ENCODE measurements at regions not wholly inside any gene's neighbourhood (a gene's known extent, or its start where the extent isn't known, plus 50 kb on each side); places are given as distances from the start of the nearest gene placed in this dataset.

DNA sequence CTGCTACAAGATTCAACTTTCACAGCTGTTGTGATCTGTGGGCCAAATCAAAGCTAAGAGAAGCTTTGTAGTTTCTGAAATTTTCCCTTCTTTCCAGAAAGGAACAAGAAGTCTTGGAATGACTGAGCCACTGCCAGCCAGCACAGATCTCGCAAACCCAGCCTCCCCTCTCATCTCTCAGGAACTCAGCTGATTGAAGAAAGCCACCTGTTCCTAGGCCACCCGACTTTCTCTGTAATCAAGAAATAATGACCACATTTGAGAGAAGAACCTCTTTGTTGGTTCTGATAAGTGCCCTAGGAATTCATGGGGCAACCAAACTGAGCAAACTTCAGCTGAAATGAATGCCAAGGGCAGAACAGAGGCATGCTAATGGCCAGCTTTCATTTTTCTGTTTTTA lies 61.7 kb downstream of the HDGFL1 start:
- no peak overlapping the region for H3K27ac ChIP-seq
- H3K9me2 ChIP-seq (replicated peaks; ENCODE audit: insufficient read depth), result no peaks in the 10 kb centered on the region
- H3K27me3 ChIP-seq, result no peaks in the 10 kb centered on the region
- no peaks in the 10 kb centered on the region for H3K4me1 ChIP-seq (ENCODE audit: insufficient read depth)
- WGBS (ENCODE audit: low lambda C conversion rate, missing lambda C conversion rate), result 62% methylated on average over 2 of the region's 2 CpGs
- H3K4me2 ChIP-seq, result no peak overlapping the region
- TF ChIP-seq, protein P1, sequence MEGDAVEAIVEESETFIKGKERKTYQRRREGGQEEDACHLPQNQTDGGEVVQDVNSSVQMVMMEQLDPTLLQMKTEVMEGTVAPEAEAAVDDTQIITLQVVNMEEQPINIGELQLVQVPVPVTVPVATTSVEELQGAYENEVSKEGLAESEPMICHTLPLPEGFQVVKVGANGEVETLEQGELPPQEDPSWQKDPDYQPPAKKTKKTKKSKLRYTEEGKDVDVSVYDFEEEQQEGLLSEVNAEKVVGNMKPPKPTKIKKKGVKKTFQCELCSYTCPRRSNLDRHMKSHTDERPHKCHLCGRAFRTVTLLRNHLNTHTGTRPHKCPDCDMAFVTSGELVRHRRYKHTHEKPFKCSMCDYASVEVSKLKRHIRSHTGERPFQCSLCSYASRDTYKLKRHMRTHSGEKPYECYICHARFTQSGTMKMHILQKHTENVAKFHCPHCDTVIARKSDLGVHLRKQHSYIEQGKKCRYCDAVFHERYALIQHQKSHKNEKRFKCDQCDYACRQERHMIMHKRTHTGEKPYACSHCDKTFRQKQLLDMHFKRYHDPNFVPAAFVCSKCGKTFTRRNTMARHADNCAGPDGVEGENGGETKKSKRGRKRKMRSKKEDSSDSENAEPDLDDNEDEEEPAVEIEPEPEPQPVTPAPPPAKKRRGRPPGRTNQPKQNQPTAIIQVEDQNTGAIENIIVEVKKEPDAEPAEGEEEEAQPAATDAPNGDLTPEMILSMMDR (IDR thresholded peaks at IDR 0.05; ENCODE audit: poor library complexity), result no peak
- TF ChIP-seq EZH2 (IDR thresholded peaks at IDR 0.05; ENCODE audit: borderline replicate concordance), result no peak
- TF ChIP-seq EZH2phosphoT487 (IDR thresholded peaks at IDR 0.05; ENCODE audit: low read depth, severe bottlenecking, unreplicated experiment), result no peak
- H2AFZ ChIP-seq, result no peak overlapping the region
- no peak overlapping the region for H3K4me3 ChIP-seq
- H3K36me3 ChIP-seq (replicated peaks; ENCODE audit: insufficient read depth, low read depth), result no peaks in the 10 kb centered on the region
- no peaks in the 10 kb centered on the region for H3K79me2 ChIP-seq
- no peaks in the 10 kb centered on the region for H4K20me1 ChIP-seq (ENCODE audit: insufficient read depth, poor library complexity, severe bottlenecking)
- no peak for DNase-seq (ENCODE audit: low spot score)
- H3K9me3 ChIP-seq (ENCODE audit: low read depth), result no peaks in the 10 kb centered on the region

DNA sequence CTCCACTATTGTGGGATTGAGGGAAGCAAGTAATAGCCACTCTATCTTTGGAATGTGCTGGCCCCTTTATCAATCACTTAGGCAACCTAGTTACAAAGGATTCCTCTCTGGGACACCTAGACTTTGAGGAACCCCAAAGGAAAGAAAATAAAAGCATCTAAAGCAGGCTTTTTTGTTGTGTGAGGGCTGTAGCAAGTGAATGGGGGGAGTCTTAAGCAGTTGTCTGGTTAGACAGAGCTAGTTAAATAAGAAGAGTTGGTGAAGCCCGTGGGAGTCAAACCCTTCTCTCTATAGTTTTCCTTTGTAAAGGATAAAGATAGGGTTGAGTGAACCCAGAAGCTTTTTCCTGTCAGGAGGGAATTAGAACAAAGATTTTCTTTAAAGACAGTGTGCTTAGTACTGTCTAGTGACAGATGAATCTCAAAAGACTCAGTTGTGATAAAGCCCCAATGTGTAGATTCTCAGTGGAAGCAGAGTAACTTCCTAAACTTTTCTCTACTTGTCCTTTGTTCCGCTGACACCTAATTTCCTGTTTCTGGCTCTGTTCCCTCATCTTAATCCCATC lies 63.3 kb downstream of the HDGFL1 start:
- Histone ChIP-seq H3K9me2 (replicated peaks; ENCODE audit: insufficient read depth) (no peaks in the 10 kb centered on the region), H3K27ac (no peak overlapping the region), H3K4me2 (no peak overlapping the region), H2AFZ (no peak overlapping the region), H3K4me3 (no peak overlapping the region), H3K36me3 (replicated peaks; ENCODE audit: insufficient read depth, low read depth) (no peaks in the 10 kb centered on the region), H3K27me3 (no peaks in the 10 kb centered on the region), H3K4me1 (ENCODE audit: insufficient read depth) (no peaks in the 10 kb centered on the region), H3K9me3 (ENCODE audit: low read depth) (no peaks in the 10 kb centered on the region), H3K79me2 (no peaks in the 10 kb centered on the region), H4K20me1 (ENCODE audit: insufficient read depth, poor library complexity, severe bottlenecking) (no peaks in the 10 kb centered on the region)
- TF ChIP-seq EZH2phosphoT487 (IDR thresholded peaks at IDR 0.05; ENCODE audit: low read depth, severe bottlenecking, unreplicated experiment) (no peak), EZH2 (IDR thresholded peaks at IDR 0.05; ENCODE audit: borderline replicate concordance) (no peak)
- TF ChIP-seq, protein P1 (IDR thresholded peaks at IDR 0.05; ENCODE audit: poor library complexity), result no peak
- DNase-seq (ENCODE audit: low spot score), result no peak
- 72% methylated on average over 2 of the region's 2 CpGs for WGBS (ENCODE audit: low lambda C conversion rate, missing lambda C conversion rate)

DNA sequence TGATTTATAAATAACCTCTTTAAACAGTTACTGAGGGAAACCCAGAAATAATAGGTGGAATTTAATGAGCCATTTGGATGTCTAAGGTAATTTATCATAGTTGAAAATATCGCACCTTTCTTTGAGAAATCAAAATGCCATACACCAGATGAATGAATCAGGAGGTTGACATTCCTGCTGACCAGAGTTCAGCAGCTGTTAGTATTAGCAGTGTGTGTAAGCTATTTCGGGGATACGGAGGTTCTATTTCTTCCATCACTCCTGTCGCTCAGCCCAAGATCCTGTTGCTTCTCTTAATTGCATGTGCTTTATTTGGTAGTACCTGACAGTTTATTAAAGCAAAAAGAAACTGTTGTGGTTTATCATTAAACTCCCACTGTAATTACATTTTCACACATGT lies 67.1 kb downstream of the HDGFL1 start:
- Histone ChIP-seq H3K4me1 (ENCODE audit: insufficient read depth) (no peaks in the 10 kb centered on the region), H3K9me3 (ENCODE audit: low read depth) (no peaks in the 10 kb centered on the region), H2AFZ (no peak overlapping the region), H3K9me2 (replicated peaks; ENCODE audit: insufficient read depth) (no peaks in the 10 kb centered on the region), H3K36me3 (replicated peaks; ENCODE audit: insufficient read depth, low read depth) (no peaks in the 10 kb centered on the region), H3K4me2 (no peak overlapping the region), H3K4me3 (no peak overlapping the region), H3K27me3 (no peaks in the 10 kb centered on the region), H4K20me1 (ENCODE audit: insufficient read depth, poor library complexity, severe bottlenecking) (no peaks in the 10 kb centered on the region), H3K79me2 (no peaks in the 10 kb centered on the region), H3K27ac (no peak overlapping the region)
- DNase-seq (ENCODE audit: low spot score), result no peak
- TF ChIP-seq, protein P1 (IDR thresholded peaks at IDR 0.05; ENCODE audit: poor library complexity), result no peak
- TF ChIP-seq EZH2 (IDR thresholded peaks at IDR 0.05; ENCODE audit: borderline replicate concordance), result no peak
- no peak for TF ChIP-seq EZH2phosphoT487 (IDR thresholded peaks at IDR 0.05; ENCODE audit: low read depth, severe bottlenecking, unreplicated experiment)
- WGBS (ENCODE audit: low lambda C conversion rate, missing lambda C conversion rate), result 80% methylated on average over 4 of the region's 4 CpGs

DNA sequence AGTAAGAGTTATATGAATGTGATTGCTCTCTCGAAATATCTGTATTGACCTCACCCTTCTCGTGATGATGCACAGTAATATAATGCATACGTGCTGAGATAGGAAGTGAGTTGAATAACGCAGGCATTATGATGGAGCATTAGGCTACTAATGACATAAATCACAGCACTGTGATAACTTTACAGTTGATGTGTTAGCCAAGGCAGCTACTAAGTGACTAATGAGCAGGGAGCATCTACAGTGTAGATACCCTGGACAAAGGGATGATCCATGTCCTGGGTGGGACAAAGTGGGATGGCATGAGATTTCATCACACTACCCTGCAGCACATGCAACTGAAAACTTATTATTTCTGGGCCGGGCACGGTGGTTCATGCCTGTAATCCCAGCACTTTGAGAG lies 68.4 kb downstream of the HDGFL1 start:
- DNase-seq (ENCODE audit: low spot score), result no peak
- Histone ChIP-seq H3K4me1 (ENCODE audit: insufficient read depth) (no peaks in the 10 kb centered on the region), H2AFZ (no peak overlapping the region), H3K4me3 (no peak overlapping the region), H4K20me1 (ENCODE audit: insufficient read depth, poor library complexity, severe bottlenecking) (no peaks in the 10 kb centered on the region), H3K27ac (no peak overlapping the region), H3K79me2 (no peaks in the 10 kb centered on the region), H3K36me3 (replicated peaks; ENCODE audit: insufficient read depth, low read depth) (no peaks in the 10 kb centered on the region), H3K9me3 (ENCODE audit: low read depth) (no peaks in the 10 kb centered on the region), H3K9me2 (replicated peaks; ENCODE audit: insufficient read depth) (no peaks in the 10 kb centered on the region), H3K27me3 (no peaks in the 10 kb centered on the region), H3K4me2 (no peak overlapping the region)
- WGBS (ENCODE audit: low lambda C conversion rate, missing lambda C conversion rate), result 96% methylated on average over 6 of the region's 6 CpGs
- TF ChIP-seq EZH2phosphoT487 (IDR thresholded peaks at IDR 0.05; ENCODE audit: low read depth, severe bottlenecking, unreplicated experiment) (no peak), EZH2 (IDR thresholded peaks at IDR 0.05; ENCODE audit: borderline replicate concordance) (no peak)
- TF ChIP-seq, protein P1 (IDR thresholded peaks at IDR 0.05; ENCODE audit: poor library complexity), result no peak
